SK-N-SH treated with all-trans-retinoic acid at 6 μM for 48 hours (cell line): ENCODE measurements at regions not wholly inside any gene's neighbourhood (a gene's known extent, or its start where the extent isn't known, plus 50 kb on each side); places are given as distances from the start of the nearest gene placed in this dataset.

Experiments
- ATAC-seq: fragments of 200-7000 bp; cut with Tn5 transposase; 3 replicates; pipeline ENCODE4 v1.9.1; 2020; ENCODE audit warnings: mild to moderate bottlenecking, moderate library complexity
- ARNTL ChIP-seq: fragments of 450-650 bp; formaldehyde crosslinking; IDR thresholded peaks from 2 replicates; pipeline ENCODE4 v1.5.0; 2020; ENCODE audit warnings: low read depth, mild to moderate bottlenecking, moderate library complexity, borderline replicate concordance
- BACH2 ChIP-seq: fragments of 250-450 bp; sonication (Bioruptor Pico); IDR thresholded peaks from 2 replicates; pipeline ENCODE4 v1.9.0; 2021; ENCODE audit warnings: mild to moderate bottlenecking, borderline replicate concordance
- CREB5 ChIP-seq: fragments of 250-450 bp; sonication (Bioruptor Pico); IDR thresholded peaks from 2 replicates; pipeline ENCODE4 v1.5.1; 2020; ENCODE audit warnings: low read depth, mild to moderate bottlenecking, moderate library complexity
- ESRRG ChIP-seq: fragments of 250-450 bp; sonication (Bioruptor Pico); IDR thresholded peaks from 2 replicates; pipeline ENCODE4 v1.6.1; 2021; ENCODE audit warnings: mild to moderate bottlenecking
- GLIS3 ChIP-seq: fragments of 250-450 bp; sonication (Bioruptor Pico); IDR thresholded peaks from 2 replicates; pipeline ENCODE4 v1.5.0; 2020; ENCODE audit warnings: mild to moderate bottlenecking, moderate library complexity
- ISL1 ChIP-seq: fragments of 250-450 bp; sonication (Bioruptor Pico); IDR thresholded peaks from 2 replicates; pipeline ENCODE4 v2.1.2; 2022; ENCODE audit warnings: mild to moderate bottlenecking, moderate library complexity
- OSR1 ChIP-seq: fragments of 250-450 bp; sonication (Bioruptor Pico); IDR thresholded peaks from 2 replicates; pipeline ENCODE4 v1.8.0; 2022; ENCODE audit warnings: moderate library complexity, mild to moderate bottlenecking, inconsistent platforms
- PPARA ChIP-seq: fragments of 250-450 bp; sonication (Bioruptor Pico); IDR thresholded peaks from 2 replicates; pipeline ENCODE4 v1.5.0; 2020; ENCODE audit warnings: mild to moderate bottlenecking, borderline replicate concordance
- SNAI2 ChIP-seq: fragments of 250-450 bp; sonication (Bioruptor Pico); IDR thresholded peaks from 2 replicates; pipeline ENCODE4 v1.5.0; 2020; ENCODE audit warnings: mild to moderate bottlenecking, moderate library complexity
- TCF4 ChIP-seq: fragments of 250-450 bp; sonication (Bioruptor Pico); IDR thresholded peaks from 2 replicates; pipeline ENCODE4 v1.8.0; 2021; ENCODE audit warnings: mild to moderate bottlenecking, moderate library complexity, borderline replicate concordance
- TSHZ2 ChIP-seq: fragments of 250-450 bp; sonication (Bioruptor Pico); IDR thresholded peaks from 2 replicates; pipeline ENCODE4 v1.5.0; 2020; ENCODE audit warnings: mild to moderate bottlenecking, moderate library complexity
- ZC3H10 ChIP-seq: fragments of 250-450 bp; sonication (Bioruptor Pico); IDR thresholded peaks from 2 replicates; pipeline ENCODE4 v1.5.1; 2021; ENCODE audit warnings: mild to moderate bottlenecking, moderate library complexity
- ZFP3 ChIP-seq: fragments of 250-450 bp; sonication (Bioruptor Pico); IDR thresholded peaks from 2 replicates; pipeline ENCODE4 v1.5.0; 2020; ENCODE audit warnings: mild to moderate bottlenecking, moderate library complexity
- ZNF70 ChIP-seq: fragments of 450-650 bp; formaldehyde crosslinking; IDR thresholded peaks from 2 replicates; pipeline ENCODE4 v1.5.0; 2020; ENCODE audit warnings: mild to moderate bottlenecking, moderate library complexity
- ZNF8 ChIP-seq: fragments of 450-650 bp; formaldehyde crosslinking; IDR thresholded peaks from 2 replicates; pipeline ENCODE4 v1.5.0; 2020; ENCODE audit warnings: mild to moderate bottlenecking, moderate library complexity
- TF ChIP-seq, protein P1 (sequence below): fragments of 250-450 bp; sonication (Bioruptor Pico); IDR thresholded peaks from 2 replicates; pipeline ENCODE4 v1.8.0; 2021; ENCODE audit warnings: low read depth, mild to moderate bottlenecking, moderate library complexity, borderline replicate concordance
- TF ChIP-seq, protein P2 (sequence below): fragments of 250-450 bp; sonication (Bioruptor Pico); IDR thresholded peaks from 2 replicates; pipeline ENCODE4 v1.5.1; 2021; ENCODE audit warnings: mild to moderate bottlenecking, moderate library complexity

GRCh38 chr4:14368391-14368790, 633.9 kb upstream of the CPEB2 start:
- ATAC-seq, result no peak
- TF ChIP-seq ISL1 (CRISPR knock-in tag), result no peak
- TF ChIP-seq ZNF8, result no peak
- no peak for TF ChIP-seq TSHZ2 (CRISPR knock-in tag)
- no peak for TF ChIP-seq TCF4
- TF ChIP-seq ZNF70 (CRISPR knock-in tag), result no peak
- TF ChIP-seq, protein P1, sequence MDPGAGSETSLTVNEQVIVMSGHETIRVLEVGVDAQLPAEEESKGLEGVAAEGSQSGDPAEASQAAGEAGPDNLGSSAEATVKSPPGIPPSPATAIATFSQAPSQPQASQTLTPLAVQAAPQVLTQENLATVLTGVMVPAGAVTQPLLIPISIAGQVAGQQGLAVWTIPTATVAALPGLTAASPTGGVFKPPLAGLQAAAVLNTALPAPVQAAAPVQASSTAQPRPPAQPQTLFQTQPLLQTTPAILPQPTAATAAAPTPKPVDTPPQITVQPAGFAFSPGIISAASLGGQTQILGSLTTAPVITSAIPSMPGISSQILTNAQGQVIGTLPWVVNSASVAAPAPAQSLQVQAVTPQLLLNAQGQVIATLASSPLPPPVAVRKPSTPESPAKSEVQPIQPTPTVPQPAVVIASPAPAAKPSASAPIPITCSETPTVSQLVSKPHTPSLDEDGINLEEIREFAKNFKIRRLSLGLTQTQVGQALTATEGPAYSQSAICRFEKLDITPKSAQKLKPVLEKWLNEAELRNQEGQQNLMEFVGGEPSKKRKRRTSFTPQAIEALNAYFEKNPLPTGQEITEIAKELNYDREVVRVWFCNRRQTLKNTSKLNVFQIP (CRISPR knock-in tag), result no peak
- TF ChIP-seq ZFP3, result no peak
- TF ChIP-seq ARNTL (CRISPR knock-in tag), result no peak

- ATAC-seq, result no peak
- no peak for TF ChIP-seq PPARA
- no peak for TF ChIP-seq ZC3H10 (CRISPR knock-in tag)
- TF ChIP-seq BACH2 (CRISPR knock-in tag), result no peak
- no peak for TF ChIP-seq ISL1 (CRISPR knock-in tag)
- TF ChIP-seq ZNF8, result no peak
- TF ChIP-seq, protein P2, sequence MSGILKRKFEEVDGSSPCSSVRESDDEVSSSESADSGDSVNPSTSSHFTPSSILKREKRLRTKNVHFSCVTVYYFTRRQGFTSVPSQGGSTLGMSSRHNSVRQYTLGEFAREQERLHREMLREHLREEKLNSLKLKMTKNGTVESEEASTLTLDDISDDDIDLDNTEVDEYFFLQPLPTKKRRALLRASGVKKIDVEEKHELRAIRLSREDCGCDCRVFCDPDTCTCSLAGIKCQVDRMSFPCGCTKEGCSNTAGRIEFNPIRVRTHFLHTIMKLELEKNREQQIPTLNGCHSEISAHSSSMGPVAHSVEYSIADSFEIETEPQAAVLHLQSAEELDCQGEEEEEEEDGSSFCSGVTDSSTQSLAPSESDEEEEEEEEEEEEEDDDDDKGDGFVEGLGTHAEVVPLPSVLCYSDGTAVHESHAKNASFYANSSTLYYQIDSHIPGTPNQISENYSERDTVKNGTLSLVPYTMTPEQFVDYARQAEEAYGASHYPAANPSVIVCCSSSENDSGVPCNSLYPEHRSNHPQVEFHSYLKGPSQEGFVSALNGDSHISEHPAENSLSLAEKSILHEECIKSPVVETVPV, result no peak
- no peak for TF ChIP-seq ESRRG (CRISPR knock-in tag)
- no peak for TF ChIP-seq OSR1 (CRISPR knock-in tag)
These were observed 631.1 kb upstream of the CPEB2 start for GRCh38 chr4:14371131-14371530.

DNA sequence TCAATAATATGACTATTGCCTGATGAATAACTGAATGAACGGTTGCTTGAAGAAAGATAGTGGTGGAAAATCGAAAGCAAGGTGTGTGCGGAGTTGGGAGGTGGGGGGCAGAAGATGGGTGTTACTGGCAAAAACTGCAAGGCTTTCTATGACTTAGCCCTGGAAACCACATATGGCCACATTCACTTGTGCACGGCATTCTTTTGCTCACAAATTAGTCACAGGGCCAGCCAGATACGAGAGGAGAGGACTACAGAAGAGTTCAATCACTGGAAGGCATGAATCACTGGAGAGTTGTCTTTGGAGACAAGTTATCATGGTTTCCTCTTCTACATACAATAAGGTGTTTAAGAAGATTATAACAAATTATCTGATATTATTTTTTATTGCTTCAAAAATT, 626.5 kb upstream of the CPEB2 start:
- no peak for ATAC-seq
- TF ChIP-seq TCF4 (no peak), TSHZ2 (CRISPR knock-in tag) (no peak), OSR1 (CRISPR knock-in tag) (no peak), PPARA (no peak), ARNTL (CRISPR knock-in tag) (no peak), ZFP3 (no peak), SNAI2 (no peak), ZNF8 (no peak), CREB5 (CRISPR knock-in tag) (no peak), ZNF70 (CRISPR knock-in tag) (no peak)
- TF ChIP-seq, protein P2, result no peak

- TF ChIP-seq SNAI2 (no peak), GLIS3 (CRISPR knock-in tag) (no peak), BACH2 (CRISPR knock-in tag) (no peak), OSR1 (CRISPR knock-in tag) (no peak)
- TF ChIP-seq, protein P2, result no peak
- no peak for ATAC-seq
These were observed 623.1 kb upstream of the CPEB2 start for GRCh38 chr4:14379183-14379582.
